Stimulated activated CD4-positive, alpha-beta T cell treated with anti-CD3 and anti-CD28 coated beads, TNF-alpha, amount 100 ng/mL, for 24 hours (primary cell): ENCODE measurements at regions not wholly inside any gene's neighbourhood (a gene's known extent, or its start where the extent isn't known, plus 50 kb on each side); places are given as distances from the start of the nearest gene placed in this dataset.
"Not testable (repeated sequence)": the region's sequence is repeated elsewhere in the genome, so short reads cannot be mapped to it uniquely, and the experiment has no call there.

Source experiments
- DNase-seq, 3 experiments: peaks; one replicate each; pipeline ENCODE4 v3.0.0-alpha.2; 2020; ENCODE audit warnings: low read depth in 3 of 3

GRCh38 chr18:1663879-1664705 lies 759.4 kb downstream of the ADCYAP1 start:
- peak in 2 of 3 experiments; percentile 3 to 32 for DNase-seq

DNA sequence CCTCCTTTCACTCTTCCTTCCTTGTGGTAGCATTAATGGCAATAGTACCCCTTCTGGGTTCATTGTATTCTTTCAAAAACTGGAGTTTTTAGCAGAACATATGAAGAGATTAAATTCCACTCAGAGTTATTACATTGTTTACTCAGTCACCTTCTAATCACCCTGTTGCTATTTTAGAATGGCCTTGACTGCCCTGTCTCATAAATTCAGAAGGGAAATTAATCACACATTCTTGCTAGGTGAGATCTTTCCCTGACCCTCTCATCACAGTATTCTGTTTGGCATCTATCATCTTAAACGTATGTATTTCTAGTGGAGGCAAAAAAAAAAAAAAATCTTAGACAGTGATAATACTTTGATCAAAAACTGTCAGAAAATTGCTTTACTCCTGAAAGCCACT lies 760.4 kb downstream of the ADCYAP1 start:
- no peak for DNase-seq

DNA sequence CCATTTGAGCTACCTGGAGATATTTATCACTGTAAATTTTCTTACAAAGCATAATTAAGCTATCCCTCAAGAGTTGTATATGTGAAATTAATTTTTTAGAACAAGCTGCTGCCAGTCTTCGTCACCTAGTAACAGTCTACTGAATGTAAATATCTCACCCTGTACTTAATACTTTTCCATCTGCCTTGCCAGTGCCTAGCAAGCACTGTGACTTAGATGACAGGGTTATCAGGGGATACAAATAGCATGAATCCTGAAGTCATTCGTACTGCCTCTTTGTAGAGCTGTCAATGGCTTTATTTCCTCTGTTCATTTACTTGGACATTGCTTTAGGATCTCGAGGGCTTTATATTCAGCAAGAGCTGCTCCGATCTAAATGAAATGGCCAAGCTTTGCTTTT lies 763.6 kb downstream of the ADCYAP1 start:
- no peak for DNase-seq

DNA sequence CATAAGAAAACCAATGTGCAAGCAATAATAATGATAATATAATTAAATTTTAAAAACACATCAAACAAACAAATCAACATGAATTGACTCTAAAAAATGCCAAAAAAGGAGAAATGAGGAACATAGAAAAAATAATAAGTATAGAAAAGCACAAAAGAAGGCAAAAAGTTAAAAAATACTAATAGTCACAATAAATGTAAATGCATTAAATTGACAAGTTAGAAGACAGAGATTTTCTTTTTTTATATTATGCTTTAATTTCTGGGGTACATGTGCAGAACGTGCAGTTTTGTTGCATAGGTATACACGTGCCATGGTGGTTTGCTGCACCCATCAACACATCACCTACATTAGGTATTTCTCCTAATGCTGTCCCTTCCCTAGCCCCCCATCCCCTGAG lies 767.0 kb downstream of the ADCYAP1 start:
- not testable (repeated sequence) for DNase-seq

- DNase-seq, result no peak
Observed at GRCh38 chr18:1676387-1676786, 771.7 kb downstream of the ADCYAP1 start.

GRCh38 chr18:1680108-1680507 lies 775.4 kb downstream of the ADCYAP1 start:
- DNase-seq, result no peak

DNA sequence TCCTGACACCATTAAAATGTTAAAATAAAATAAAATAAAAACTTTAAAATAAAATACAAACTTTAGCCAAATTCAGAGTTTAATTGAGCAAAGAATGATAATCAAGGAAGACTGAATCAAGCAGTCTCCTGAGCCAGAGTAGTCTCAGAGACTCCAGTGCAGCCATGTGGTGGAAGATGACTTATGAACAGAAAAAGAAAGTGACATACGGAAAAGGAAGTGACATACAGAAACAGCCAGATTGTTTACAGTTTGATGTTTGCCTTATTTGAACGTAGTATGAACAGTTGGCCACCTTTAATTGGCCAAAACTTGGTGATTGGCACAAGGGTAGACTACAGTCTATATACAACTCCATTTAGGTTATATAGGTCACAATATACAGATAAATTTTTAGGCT lies 787.2 kb downstream of the ADCYAP1 start:
- no peak for DNase-seq

GRCh38 chr18:1708006-1708405 lies 803.3 kb downstream of the ADCYAP1 start:
- DNase-seq, result no peak

DNA sequence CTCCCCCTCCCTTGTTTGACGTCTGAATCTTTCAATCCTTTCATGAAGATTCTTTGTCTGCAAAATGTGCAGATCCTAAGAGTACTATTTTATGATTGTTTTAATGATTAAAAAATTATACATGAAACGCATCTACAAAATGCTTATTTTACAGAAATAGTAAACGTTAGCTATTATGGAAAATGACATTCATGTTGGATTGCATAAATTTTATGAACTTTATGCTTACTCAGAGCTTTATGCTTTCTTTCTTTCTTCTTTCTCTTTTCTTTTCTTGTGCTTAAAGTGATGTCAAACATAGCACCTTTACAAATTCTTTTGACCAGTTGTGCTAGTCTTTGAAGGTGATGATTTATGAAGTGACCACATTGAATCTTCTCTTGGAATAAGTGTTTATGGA lies 805.4 kb downstream of the ADCYAP1 start:
- no peak for DNase-seq

- no peak for DNase-seq
Observed at GRCh38 chr18:1732143-1732542, 827.5 kb downstream of the ADCYAP1 start.

GRCh38 chr18:1746131-1746530 lies 825.2 kb downstream of the METTL4 start:
- DNase-seq, result no peak

- no peak for DNase-seq
Observed at GRCh38 chr18:1751249-1751648, 820.1 kb downstream of the METTL4 start.

GRCh38 chr18:1760901-1761300 lies 810.4 kb downstream of the METTL4 start:
- no peak for DNase-seq

DNA sequence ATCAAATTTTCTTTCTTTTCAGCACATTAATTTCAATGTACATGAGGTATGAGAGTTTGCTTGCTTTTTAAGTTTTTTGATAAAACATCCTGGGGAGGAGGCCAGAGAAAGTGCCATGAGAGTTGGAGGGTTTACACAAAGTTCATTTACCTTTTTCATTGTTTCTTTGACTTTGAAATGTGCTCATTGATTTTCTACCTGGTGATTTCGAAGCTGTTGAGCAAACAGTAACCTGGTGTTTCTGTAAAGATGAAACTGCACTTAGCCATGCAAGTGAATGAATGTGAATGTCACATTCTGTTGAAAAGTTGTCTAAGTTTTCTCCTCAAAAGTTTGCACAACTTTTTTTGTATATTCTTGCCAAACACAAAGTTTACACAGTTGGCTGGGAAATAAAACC lies 797.0 kb downstream of the METTL4 start:
- DNase-seq, result no peak

- DNase-seq, result no peak
Observed at GRCh38 chr18:1777843-1778242, 793.5 kb downstream of the METTL4 start.

DNA sequence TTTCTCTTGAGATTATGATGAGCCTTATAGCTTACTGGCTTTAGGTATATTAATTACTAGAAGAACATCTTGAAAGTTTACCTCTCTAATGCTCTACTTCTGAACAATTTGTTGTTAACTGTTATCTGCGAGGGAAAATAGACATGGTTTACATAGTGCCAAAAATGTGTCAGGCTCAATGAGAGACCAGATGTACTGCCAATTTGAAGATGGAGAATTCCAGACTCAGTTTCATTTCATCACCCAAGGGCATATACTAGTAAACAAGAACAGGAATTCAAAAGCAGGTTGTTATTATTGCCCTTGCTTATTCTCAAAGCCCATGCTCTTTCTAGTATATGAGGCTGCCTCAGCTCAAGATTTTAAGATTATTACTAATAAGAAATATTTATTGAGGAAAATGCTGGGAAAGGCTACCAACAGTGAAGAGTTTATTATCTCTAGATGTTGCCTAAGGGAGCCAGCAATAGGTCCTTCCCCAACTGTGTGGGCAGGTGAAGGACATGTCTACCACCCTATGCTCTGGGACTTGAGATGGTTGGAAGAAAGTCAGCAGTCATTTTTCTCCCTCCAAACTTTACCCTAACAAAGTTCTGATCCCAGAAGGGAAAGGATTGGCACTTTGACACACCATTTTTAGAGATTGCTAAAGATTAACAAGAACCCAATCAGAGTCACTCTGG lies 792.7 kb downstream of the METTL4 start:
- no peak for DNase-seq

DNA sequence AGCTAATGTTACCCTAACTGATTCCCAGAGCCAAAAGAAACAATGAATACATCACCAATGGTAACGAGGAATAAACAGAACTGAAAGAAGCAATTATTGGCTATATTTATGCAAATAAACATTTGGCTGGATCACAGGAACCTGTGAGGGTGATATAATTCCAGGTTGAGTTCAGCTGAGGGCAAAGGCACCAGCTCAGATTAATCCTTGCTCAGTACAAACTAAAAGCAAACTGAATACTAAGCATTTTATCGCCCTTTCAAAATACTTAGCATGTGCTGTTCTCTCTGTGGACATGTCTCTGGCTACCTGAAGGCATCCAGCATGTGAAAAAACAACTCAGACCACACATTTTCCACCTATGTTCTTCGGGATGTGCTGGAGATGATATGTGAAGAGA lies 791.7 kb downstream of the METTL4 start:
- no peak for DNase-seq

DNA sequence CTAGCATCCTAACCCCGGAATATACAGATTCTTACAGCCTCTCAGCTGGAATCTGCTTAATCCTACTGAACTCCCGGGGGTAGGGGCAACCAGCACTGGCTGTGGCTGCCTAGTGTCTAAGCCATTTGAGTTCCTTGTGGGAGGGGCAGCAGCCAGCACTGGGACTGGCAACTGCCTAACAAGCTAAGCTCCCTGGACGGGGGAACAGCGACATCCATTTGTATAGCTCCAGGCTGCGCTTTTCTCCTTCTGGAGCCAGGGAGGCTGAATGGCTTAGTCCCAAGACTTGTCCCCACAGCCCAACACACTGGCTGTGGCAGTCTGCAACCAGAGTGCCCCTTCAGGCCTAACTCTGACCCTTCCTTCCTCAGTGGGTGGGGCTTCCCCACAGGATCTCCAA lies 787.2 kb downstream of the METTL4 start:
- no peak for DNase-seq

GRCh38 chr18:1785980-1786379 lies 785.3 kb downstream of the METTL4 start:
- not testable (repeated sequence) for DNase-seq

DNA sequence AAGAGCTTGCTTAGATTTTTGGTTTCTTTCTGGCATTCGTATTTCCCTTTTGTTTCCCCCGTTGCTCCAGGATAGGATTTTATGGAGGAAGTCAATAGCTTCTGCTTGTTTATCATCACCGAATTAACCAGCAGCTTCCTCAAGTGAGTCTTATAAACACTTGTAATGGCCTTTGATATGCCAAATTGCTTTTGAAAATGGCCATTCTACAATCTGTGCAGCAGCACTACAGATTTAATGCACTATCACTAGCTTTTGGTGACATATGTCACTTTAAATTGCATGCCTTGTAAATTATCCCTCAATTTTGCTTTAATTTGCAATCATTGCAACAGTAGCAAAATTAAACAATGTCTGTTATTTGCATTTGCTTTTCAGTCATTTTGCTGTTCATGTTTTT lies 774.7 kb downstream of the METTL4 start:
- no peak for DNase-seq

- no peak for DNase-seq
Observed at GRCh38 chr18:1797235-1797634, 774.1 kb downstream of the METTL4 start.

DNA sequence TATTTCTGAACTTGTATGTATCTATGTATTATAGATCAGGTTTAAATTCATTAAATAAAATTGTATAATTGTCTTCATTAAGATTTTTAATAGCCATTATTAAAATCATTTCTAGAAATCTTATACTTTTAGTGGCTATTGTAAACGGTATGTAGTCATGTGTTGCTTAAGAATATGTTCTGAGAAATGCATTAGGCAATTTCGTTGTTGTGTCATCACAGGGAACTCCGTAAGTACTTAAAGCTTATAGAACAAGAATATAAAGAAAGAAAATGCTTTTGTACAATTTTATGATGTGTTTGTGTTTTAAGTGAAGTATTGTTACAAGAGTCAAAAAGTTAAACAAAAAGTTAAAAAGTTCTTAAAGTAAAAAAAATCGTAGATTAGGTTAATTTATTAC lies 765.8 kb downstream of the METTL4 start:
- no peak for DNase-seq

DNA sequence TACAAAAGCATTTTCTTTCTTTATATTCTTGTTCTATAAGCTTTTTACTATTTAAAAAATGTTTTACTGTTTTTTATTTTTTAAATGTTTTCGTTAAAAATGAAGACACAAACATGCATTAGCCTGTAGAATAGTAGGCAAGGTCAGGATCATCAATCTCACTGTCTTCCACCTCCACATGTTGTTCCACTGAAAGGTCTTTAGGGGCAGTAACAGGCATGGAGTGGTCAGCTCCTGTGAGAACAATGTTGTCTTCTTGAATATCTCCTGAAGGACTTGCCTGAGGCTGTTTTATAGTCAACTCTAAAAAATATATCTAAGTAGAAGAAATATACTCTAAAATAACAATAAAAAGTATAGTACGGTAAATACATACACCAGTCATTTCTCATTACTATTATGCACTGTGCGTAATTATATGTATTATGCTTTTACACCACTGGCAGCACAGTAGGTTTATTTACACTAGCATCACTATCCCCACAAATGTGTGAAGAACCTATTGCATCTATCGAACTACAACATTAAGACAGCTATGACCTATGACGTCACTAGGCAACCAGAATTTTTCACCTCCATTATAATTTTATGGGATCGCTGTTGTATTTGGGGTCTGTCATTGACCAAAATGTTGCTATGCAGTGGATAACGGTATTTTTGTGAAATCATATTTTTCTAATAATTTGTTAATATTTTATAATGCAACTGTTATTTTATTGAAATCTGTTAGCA lies 764.3 kb downstream of the METTL4 start:
- DNase-seq, result no peak
